MM.1S (cell line): ENCODE measurements at regions not wholly inside any gene's neighbourhood (a gene's known extent, or its start where the extent isn't known, plus 50 kb on each side); places are given as distances from the start of the nearest gene placed in this dataset.

ENCODE experiments used
- DNase-seq: peaks from one replicate; pipeline ENCODE4 v3.0.0-alpha.2; 2015
- H2AFZ ChIP-seq: fragments of 300-600 bp; sonication (generic); 2 replicates; pipeline ENCODE4 v1.6.0; 2016; ENCODE audit warnings: antibody characterized with exemption, low read length
- H3F3A ChIP-seq: fragments of 300-600 bp; sonication (generic); 2 replicates; pipeline ENCODE4 v1.6.1; 2016; ENCODE audit warnings: mild to moderate bottlenecking, antibody characterized with exemption, low read length, moderate library complexity, mixed read lengths; ENCODE audit not compliant: insufficient read depth
- H3K27ac ChIP-seq: fragments of 300-600 bp; sonication (generic); 2 replicates; pipeline ENCODE4 v1.5.1; 2016; ENCODE audit warnings: mild to moderate bottlenecking, low read length
- H3K27me3 ChIP-seq: fragments of 300-600 bp; sonication (generic); replicated peaks from 2 replicates; pipeline ENCODE4 v1.6.0; 2016; ENCODE audit warnings: low read length; ENCODE audit not compliant: insufficient read depth
- H3K36me3 ChIP-seq: fragments of 300-600 bp; sonication (generic); replicated peaks from 2 replicates; pipeline ENCODE4 v1.6.1; 2016; ENCODE audit warnings: mild to moderate bottlenecking, low read length, mixed read lengths; ENCODE audit not compliant: insufficient read depth
- H3K4me1 ChIP-seq: fragments of 300-600 bp; sonication (generic); 2 replicates; pipeline ENCODE4 v1.6.1; 2016; ENCODE audit warnings: low read length, mixed read lengths
- H3K4me2 ChIP-seq: fragments of 300-600 bp; sonication (generic); 2 replicates; pipeline ENCODE4 v1.6.0; 2016; ENCODE audit warnings: low read depth, low read length
- H3K4me3 ChIP-seq: fragments of 300-600 bp; sonication (generic); 2 replicates; pipeline ENCODE4 v1.5.1; 2016; ENCODE audit warnings: low read length, mixed read lengths
- H3K79me2 ChIP-seq: fragments of 300-600 bp; sonication (generic); 2 replicates; pipeline ENCODE4 v1.6.1; 2016; ENCODE audit warnings: mixed run types, low read length, mixed read lengths
- H3K9ac ChIP-seq: fragments of 300-600 bp; sonication (generic); 2 replicates; pipeline ENCODE4 v1.6.1; 2016; ENCODE audit warnings: low read length, mixed read lengths
- H3K9me2 ChIP-seq: fragments of 300-600 bp; sonication (generic); replicated peaks from 2 replicates; pipeline ENCODE4 v1.6.1; 2016; ENCODE audit warnings: mild to moderate bottlenecking, low read length, mixed read lengths; ENCODE audit not compliant: insufficient read depth
- H3K9me3 ChIP-seq: fragments of 300-600 bp; sonication (generic); replicated peaks from 2 replicates; pipeline ENCODE4 v1.6.1; 2016; ENCODE audit warnings: mild to moderate bottlenecking, low read length, mixed read lengths; ENCODE audit not compliant: insufficient read depth
- H4K20me1 ChIP-seq: fragments of 300-600 bp; sonication (generic); 2 replicates; pipeline ENCODE4 v1.6.1; 2016; ENCODE audit warnings: mild to moderate bottlenecking, low read length, moderate library complexity, mixed read lengths; ENCODE audit not compliant: insufficient read depth
- EZH2 ChIP-seq: fragments of 300-600 bp; sonication (generic); optimal IDR thresholded peaks from 2 replicates; pipeline ENCODE3; 2017; ENCODE audit warnings: low read depth, mild to moderate bottlenecking, antibody characterized with exemption, low read length, mixed read lengths
- EZH2phosphoT487 ChIP-seq: fragments of 300-600 bp; sonication (generic); IDR thresholded peaks from 2 replicates; pipeline ENCODE4 v1.6.1; 2018; ENCODE audit warnings: antibody characterized with exemption, low read length
- TF ChIP-seq, protein P1 (sequence below): fragments of 300-600 bp; sonication (generic); IDR thresholded peaks from 2 replicates; pipeline ENCODE4 v1.5.1; 2016; ENCODE audit warnings: antibody characterized with exemption, low read length, mixed read lengths

DNA sequence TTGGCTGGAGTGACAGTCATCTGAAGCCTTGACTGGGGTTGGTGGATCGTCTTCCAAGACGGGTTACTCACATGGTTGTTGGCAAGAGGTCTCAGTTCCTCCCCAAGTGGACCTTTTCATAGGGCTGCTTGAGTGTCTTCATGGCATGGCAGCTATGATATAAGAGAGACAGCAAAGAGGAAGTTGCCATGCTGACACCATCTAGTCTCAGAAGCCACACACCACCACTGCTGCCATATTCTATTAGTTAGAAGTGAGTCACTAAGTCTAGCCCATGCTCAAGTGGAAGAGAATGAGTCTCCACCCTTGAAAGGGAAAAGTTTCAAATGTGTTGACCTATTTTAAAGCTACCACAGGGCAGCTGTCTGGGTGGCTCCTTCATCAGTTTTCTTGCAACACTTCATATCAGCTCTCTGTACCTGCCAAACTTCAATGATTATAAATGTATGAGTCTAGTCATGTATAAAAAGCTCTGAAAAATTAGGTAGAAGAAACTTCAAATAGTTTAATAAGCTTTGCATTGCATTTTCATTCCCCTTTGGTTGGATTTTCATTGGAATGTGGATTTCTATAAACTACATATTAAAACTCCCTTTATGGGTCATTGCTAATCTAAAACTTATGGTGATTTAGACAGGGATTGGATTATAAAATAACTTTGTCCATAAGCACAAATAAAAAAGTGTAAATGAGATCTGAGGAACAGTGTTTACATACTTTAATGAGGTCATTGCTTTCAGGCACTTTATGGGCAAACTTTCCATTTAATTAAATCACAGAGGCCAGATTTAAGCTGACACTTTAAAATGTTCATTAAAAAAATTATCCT is 68.0 kb upstream of the ATXN3L start:
- TF ChIP-seq EZH2 (no peak), EZH2phosphoT487 (no peak)
- TF ChIP-seq, protein P1, sequence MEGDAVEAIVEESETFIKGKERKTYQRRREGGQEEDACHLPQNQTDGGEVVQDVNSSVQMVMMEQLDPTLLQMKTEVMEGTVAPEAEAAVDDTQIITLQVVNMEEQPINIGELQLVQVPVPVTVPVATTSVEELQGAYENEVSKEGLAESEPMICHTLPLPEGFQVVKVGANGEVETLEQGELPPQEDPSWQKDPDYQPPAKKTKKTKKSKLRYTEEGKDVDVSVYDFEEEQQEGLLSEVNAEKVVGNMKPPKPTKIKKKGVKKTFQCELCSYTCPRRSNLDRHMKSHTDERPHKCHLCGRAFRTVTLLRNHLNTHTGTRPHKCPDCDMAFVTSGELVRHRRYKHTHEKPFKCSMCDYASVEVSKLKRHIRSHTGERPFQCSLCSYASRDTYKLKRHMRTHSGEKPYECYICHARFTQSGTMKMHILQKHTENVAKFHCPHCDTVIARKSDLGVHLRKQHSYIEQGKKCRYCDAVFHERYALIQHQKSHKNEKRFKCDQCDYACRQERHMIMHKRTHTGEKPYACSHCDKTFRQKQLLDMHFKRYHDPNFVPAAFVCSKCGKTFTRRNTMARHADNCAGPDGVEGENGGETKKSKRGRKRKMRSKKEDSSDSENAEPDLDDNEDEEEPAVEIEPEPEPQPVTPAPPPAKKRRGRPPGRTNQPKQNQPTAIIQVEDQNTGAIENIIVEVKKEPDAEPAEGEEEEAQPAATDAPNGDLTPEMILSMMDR: no peak
- Histone ChIP-seq H3K9me2 (no peaks in the 10 kb centered on the region), H3K36me3 (no peaks in the 10 kb centered on the region), H4K20me1 (no peaks in the 10 kb centered on the region), H3K9ac (no peak overlapping the region), H3K4me1 (no peaks in the 10 kb centered on the region), H2AFZ (no peak overlapping the region), H3K27ac (no peak overlapping the region), H3K79me2 (no peaks in the 10 kb centered on the region), H3F3A (no peaks in the 10 kb centered on the region), H3K27me3 (no peaks in the 10 kb centered on the region), H3K9me3 (no peaks in the 10 kb centered on the region), H3K4me2 (no peak overlapping the region), H3K4me3 (no peak overlapping the region)
- DNase-seq: no peak

DNA sequence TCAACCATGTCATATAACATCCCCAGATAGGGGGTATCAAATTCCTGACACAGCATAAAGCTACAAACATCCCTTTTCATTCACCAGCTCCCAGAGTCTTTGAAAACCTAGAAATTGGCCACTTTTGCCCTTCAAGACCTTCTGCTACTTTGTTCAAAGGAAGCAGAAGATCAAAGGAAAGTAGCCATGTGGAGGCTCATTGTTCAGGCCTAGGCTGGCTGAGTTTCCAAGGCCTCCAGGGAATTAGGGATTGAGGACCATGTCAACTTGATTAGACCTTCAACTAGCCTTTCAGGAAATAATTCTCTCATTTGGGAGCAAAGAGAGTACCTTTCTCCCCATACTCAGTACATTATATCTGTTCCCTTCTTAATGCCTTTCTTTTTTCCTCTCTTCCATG is 66.8 kb upstream of the ATXN3L start:
- no peaks in the 10 kb centered on the region for H3K4me1 ChIP-seq
- DNase-seq: no peak
- H3K9me3 ChIP-seq: no peaks in the 10 kb centered on the region
- H3K79me2 ChIP-seq: no peaks in the 10 kb centered on the region
- no peak overlapping the region for H2AFZ ChIP-seq
- TF ChIP-seq, protein P1: no peak
- TF ChIP-seq EZH2phosphoT487: no peak
- no peak for TF ChIP-seq EZH2
- H3K27ac ChIP-seq: no peak overlapping the region
- no peaks in the 10 kb centered on the region for H3K9me2 ChIP-seq
- H3K4me3 ChIP-seq: no peak overlapping the region
- H4K20me1 ChIP-seq: no peaks in the 10 kb centered on the region
- H3K9ac ChIP-seq: no peak overlapping the region
- no peaks in the 10 kb centered on the region for H3K36me3 ChIP-seq
- H3K4me2 ChIP-seq: no peak overlapping the region
- H3F3A ChIP-seq: no peaks in the 10 kb centered on the region
- H3K27me3 ChIP-seq: no peaks in the 10 kb centered on the region

- no peaks in the 10 kb centered on the region for H3K36me3 ChIP-seq
- no peak overlapping the region for H3K4me3 ChIP-seq
- H2AFZ ChIP-seq: no peak overlapping the region
- no peaks in the 10 kb centered on the region for H3K9me3 ChIP-seq
- no peaks in the 10 kb centered on the region for H3K4me1 ChIP-seq
- H3K27ac ChIP-seq: no peak overlapping the region
- no peak for TF ChIP-seq EZH2
- TF ChIP-seq, protein P1: no peak
- TF ChIP-seq EZH2phosphoT487: no peak
- H3K27me3 ChIP-seq: no peaks in the 10 kb centered on the region
- no peaks in the 10 kb centered on the region for H3K9me2 ChIP-seq
- DNase-seq: no peak
- no peak overlapping the region for H3K4me2 ChIP-seq
- no peaks in the 10 kb centered on the region for H4K20me1 ChIP-seq
- H3K79me2 ChIP-seq: no peaks in the 10 kb centered on the region
- no peaks in the 10 kb centered on the region for H3F3A ChIP-seq
- no peak overlapping the region for H3K9ac ChIP-seq
These were observed 66.2 kb upstream of the ATXN3L start for GRCh38 chrX:13386092-13386491.
